Panc1 (cell line): ENCODE measurements at regions not wholly inside any gene's neighbourhood (a gene's known extent, or its start where the extent isn't known, plus 50 kb on each side); places are given as distances from the start of the nearest gene placed in this dataset.

Experiments
- ATAC-seq: fragments of 200-7000 bp; cut with Tn5 transposase; 2 replicates; pipeline ENCODE4 v1.9.1; 2020; ENCODE audit warnings: mild to moderate bottlenecking, moderate library complexity
- BruUV-seq: library from RNA; stranded (reverse); fragments of 400-500 nt; replicated peaks from 2 replicates; lab custom pipeline; 2021; lab: Mats Ljungman, UMichigan
- CTCF ChIA-PET: fragments of 300-600 bp; sonication (Branson Sonifier 250); formaldehyde crosslinking; loops from one replicate; lab custom pipeline; 2022; ENCODE audit warnings: antibody characterized with exemption; lab: Charles Lee
- POLR2A ChIA-PET: fragments of 300-600 bp; sonication (Branson Sonifier 250); formaldehyde crosslinking; loops from one replicate; lab custom pipeline; 2022; ENCODE audit warnings: antibody characterized with exemption; lab: Charles Lee
- DNase-seq: peaks from one replicate; pipeline ENCODE4 v3.0.0-alpha.2; 2010; ENCODE audit warnings: low read depth, low spot score
- H3K27ac ChIP-seq: 2 replicates; pipeline ENCODE4 v1.5.1; 2011; ENCODE audit warnings: mild to moderate bottlenecking, low read length, inconsistent platforms
- H3K27me3 ChIP-seq: fragments of 200-500 bp; sonication (Bioruptor generic); 2 replicates; pipeline ENCODE4 v1.6.0; 2014; ENCODE audit warnings: low read length, inconsistent platforms; ENCODE audit not compliant: control insufficient read depth, insufficient read depth
- H3K36me3 ChIP-seq: fragments of 200-500 bp; sonication (Bioruptor generic); 2 replicates; pipeline ENCODE4 v1.5.1; 2014; ENCODE audit warnings: inconsistent platforms, mild to moderate bottlenecking, low read length, moderate library complexity; ENCODE audit not compliant: control insufficient read depth, insufficient read depth
- H3K4me1 ChIP-seq: 2 replicates; pipeline ENCODE4 v1.5.1; 2011; ENCODE audit warnings: inconsistent platforms, mild to moderate bottlenecking, low read length, moderate library complexity; ENCODE audit not compliant: control insufficient read depth, insufficient read depth
- H3K4me3 ChIP-seq, 2 experiments: 2 replicates each; pipeline ENCODE4 v1.5.1; 2011 to 2012; ENCODE audit warnings: low read depth in 2 of 2, low read length in 2 of 2, mild to moderate bottlenecking in 2 of 2, inconsistent platforms in 1 of 2, moderate library complexity in 1 of 2
- H3K9me3 ChIP-seq: fragments of 200-500 bp; sonication (Bioruptor generic); 2 replicates; pipeline ENCODE4 v1.5.1; 2014; ENCODE audit warnings: low read depth, mild to moderate bottlenecking, inconsistent platforms, low read length, moderate library complexity; ENCODE audit not compliant: control insufficient read depth, insufficient read depth
- POLR2AphosphoS5 ChIP-seq: IDR thresholded peaks from 2 replicates; pipeline ENCODE4 v1.6.1; 2012; ENCODE audit warnings: mild to moderate bottlenecking, low read depth, low read length, moderate library complexity
- SIN3A ChIP-seq: IDR thresholded peaks from 2 replicates; pipeline ENCODE4 v1.6.1; 2012; ENCODE audit warnings: low read depth, mild to moderate bottlenecking, low read length, moderate library complexity, borderline replicate concordance; ENCODE audit not compliant: insufficient read depth
- TCF7L2 ChIP-seq: IDR thresholded peaks from 2 replicates; pipeline ENCODE4 v1.6.1; 2011; ENCODE audit warnings: mild to moderate bottlenecking, low read depth, low read length, inconsistent platforms
- in situ Hi-C: cut with HindIII; loops from 2 replicates; pipeline ENCODE4 v1.10.0; 2016; ENCODE audit warnings: low sequenced_read_pairs, low pct_unique_long_range_greater_than_20kb
- intact Hi-C: fragments of 100-400 bp; cut with micrococcal nuclease; formaldehyde crosslinking; loops from one replicate; pipeline ENCODE4 v1.10.0; 2022; ENCODE audit not compliant: unreplicated experiment
- TF ChIP-seq, protein P1 (sequence below), 2 experiments: IDR thresholded peaks; 2 replicates each; pipeline ENCODE4 v1.6.1; 2011 to 2012; ENCODE audit warnings: low read depth in 2 of 2, control low read depth in 1 of 2, low read length in 1 of 2, mild to moderate bottlenecking in 1 of 2, moderate library complexity in 1 of 2; ENCODE audit not compliant: insufficient read depth in 1 of 2
- TF ChIP-seq, protein P2 (sequence below): fragments of 450-650 bp; IDR thresholded peaks from 2 replicates; pipeline ENCODE4 v1.5.1; 2017; ENCODE audit warnings: mild to moderate bottlenecking

DNA sequence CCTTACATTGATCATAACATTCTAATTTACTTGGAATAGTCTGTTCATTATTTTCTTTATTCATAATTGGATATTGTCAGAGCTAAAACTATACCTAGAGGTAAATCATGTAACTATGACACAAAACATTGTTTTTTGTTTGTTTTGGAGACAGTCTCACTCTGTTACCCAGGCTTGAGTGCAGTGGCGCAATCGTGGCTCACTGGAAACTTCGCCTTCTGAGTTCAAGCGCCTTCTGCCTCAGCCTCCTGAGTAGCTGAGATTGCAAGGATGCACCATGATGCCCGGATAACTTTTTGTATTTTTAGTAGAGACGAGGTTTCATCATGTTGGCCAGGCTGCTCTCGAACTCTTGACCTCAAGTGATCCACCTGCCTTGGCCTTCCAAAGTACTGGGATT is 265.2 kb downstream of the FBXO8 start:
- Histone ChIP-seq H3K4me3 (no peak overlapping the region), H3K9me3 (no peaks in the 10 kb centered on the region), H3K4me1 (no peaks in the 10 kb centered on the region), H3K36me3 (no peaks in the 10 kb centered on the region), H3K27ac (no peak overlapping the region), H3K27me3 (no peaks in the 10 kb centered on the region)
- CTCF ChIA-PET, result no interaction called here
- TF ChIP-seq, protein P1, sequence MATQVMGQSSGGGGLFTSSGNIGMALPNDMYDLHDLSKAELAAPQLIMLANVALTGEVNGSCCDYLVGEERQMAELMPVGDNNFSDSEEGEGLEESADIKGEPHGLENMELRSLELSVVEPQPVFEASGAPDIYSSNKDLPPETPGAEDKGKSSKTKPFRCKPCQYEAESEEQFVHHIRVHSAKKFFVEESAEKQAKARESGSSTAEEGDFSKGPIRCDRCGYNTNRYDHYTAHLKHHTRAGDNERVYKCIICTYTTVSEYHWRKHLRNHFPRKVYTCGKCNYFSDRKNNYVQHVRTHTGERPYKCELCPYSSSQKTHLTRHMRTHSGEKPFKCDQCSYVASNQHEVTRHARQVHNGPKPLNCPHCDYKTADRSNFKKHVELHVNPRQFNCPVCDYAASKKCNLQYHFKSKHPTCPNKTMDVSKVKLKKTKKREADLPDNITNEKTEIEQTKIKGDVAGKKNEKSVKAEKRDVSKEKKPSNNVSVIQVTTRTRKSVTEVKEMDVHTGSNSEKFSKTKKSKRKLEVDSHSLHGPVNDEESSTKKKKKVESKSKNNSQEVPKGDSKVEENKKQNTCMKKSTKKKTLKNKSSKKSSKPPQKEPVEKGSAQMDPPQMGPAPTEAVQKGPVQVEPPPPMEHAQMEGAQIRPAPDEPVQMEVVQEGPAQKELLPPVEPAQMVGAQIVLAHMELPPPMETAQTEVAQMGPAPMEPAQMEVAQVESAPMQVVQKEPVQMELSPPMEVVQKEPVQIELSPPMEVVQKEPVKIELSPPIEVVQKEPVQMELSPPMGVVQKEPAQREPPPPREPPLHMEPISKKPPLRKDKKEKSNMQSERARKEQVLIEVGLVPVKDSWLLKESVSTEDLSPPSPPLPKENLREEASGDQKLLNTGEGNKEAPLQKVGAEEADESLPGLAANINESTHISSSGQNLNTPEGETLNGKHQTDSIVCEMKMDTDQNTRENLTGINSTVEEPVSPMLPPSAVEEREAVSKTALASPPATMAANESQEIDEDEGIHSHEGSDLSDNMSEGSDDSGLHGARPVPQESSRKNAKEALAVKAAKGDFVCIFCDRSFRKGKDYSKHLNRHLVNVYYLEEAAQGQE (IDR thresholded peaks at IDR 0.05; ENCODE audit: insufficient read depth in 1 of 2, low read depth in 2 of 2, low read length in 1 of 2), result no peak
- intact Hi-C loops (no loop called here), in situ Hi-C loops (no loop called here)
- no TSS peak for BruUV-seq
- POLR2A ChIA-PET, result no interaction called here
- ATAC-seq (no peak), DNase-seq (no peak)

DNA sequence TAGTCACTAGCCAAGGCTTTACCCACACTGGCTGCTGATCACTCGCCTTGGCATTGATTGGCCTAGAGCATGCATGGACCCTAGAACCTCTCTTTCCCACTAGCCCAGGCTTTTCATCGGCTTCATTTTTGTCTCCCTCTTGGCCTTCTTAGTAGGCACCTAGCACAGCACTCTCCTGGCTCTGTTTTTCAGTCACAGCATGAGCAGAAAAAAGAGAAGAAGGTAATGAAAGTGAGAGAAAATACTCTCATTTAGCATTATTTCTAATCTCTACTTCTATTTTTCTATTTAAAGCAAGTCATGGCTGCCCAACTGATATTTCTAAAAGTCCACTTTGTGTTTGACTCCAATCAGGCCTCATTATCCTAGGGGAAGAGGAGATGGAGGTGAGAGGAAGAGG is 267.2 kb downstream of the FBXO8 start:
- no peak overlapping the region for H3K27ac ChIP-seq
- TF ChIP-seq, protein P1 (IDR thresholded peaks at IDR 0.05; ENCODE audit: insufficient read depth in 1 of 2, low read depth in 2 of 2, low read length in 1 of 2), result no peak
- TF ChIP-seq POLR2AphosphoS5, result no peak
- ATAC-seq (no peak), DNase-seq (no peak)
- ChIA-PET POLR2A (no interaction called here), CTCF (no interaction called here)
- in situ Hi-C loops, result no loop called here
- no peaks in the 10 kb centered on the region for H3K27me3 ChIP-seq
- no peaks in the 10 kb centered on the region for H3K9me3 ChIP-seq
- no peaks in the 10 kb centered on the region for H3K36me3 ChIP-seq
- H3K4me1 ChIP-seq, result no peaks in the 10 kb centered on the region
- BruUV-seq, result no TSS peak
- H3K4me3 ChIP-seq, result no peak overlapping the region
- intact Hi-C loops, result no loop called here

DNA sequence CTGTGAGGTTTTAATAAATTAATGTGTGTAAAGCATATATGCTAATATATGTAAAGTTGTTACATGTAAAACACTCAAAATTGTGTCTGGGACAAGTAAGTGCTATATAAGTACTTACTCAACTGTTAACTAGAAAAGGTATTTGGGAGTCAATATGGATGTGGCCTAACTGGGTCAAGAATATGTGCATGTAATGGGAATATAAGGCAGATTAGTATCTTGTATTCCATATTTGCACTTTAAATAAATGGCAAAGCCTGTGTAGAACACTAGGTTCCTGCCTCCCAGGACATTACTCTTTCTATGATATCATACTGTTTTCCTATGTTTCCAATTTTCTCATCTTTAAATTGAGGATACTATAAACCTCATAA is 270.6 kb downstream of the FBXO8 start:
- ChIA-PET CTCF (no interaction called here), POLR2A (no interaction called here)
- intact Hi-C loops, result no loop called here
- H3K27ac ChIP-seq, result no peak overlapping the region
- TF ChIP-seq, protein P2, sequence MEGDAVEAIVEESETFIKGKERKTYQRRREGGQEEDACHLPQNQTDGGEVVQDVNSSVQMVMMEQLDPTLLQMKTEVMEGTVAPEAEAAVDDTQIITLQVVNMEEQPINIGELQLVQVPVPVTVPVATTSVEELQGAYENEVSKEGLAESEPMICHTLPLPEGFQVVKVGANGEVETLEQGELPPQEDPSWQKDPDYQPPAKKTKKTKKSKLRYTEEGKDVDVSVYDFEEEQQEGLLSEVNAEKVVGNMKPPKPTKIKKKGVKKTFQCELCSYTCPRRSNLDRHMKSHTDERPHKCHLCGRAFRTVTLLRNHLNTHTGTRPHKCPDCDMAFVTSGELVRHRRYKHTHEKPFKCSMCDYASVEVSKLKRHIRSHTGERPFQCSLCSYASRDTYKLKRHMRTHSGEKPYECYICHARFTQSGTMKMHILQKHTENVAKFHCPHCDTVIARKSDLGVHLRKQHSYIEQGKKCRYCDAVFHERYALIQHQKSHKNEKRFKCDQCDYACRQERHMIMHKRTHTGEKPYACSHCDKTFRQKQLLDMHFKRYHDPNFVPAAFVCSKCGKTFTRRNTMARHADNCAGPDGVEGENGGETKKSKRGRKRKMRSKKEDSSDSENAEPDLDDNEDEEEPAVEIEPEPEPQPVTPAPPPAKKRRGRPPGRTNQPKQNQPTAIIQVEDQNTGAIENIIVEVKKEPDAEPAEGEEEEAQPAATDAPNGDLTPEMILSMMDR, result no peak
- TF ChIP-seq POLR2AphosphoS5 (no peak), TCF7L2 (no peak), SIN3A (no peak)
- TF ChIP-seq, protein P1 (IDR thresholded peaks at IDR 0.05; ENCODE audit: insufficient read depth in 1 of 2, low read depth in 2 of 2, low read length in 1 of 2), result no peak
- ATAC-seq, result no peak
- H3K9me3 ChIP-seq, result no peaks in the 10 kb centered on the region
- no peak for DNase-seq
- BruUV-seq, result no TSS peak
- in situ Hi-C loops, result no loop called here
- no peak overlapping the region for H3K4me3 ChIP-seq
- no peaks in the 10 kb centered on the region for H3K27me3 ChIP-seq
- H3K36me3 ChIP-seq, result no peaks in the 10 kb centered on the region
- no peaks in the 10 kb centered on the region for H3K4me1 ChIP-seq
